T-helper 1 cell treated with Interleukin-12 subunit alpha and Interleukin-12 subunit beta and Interleukin-4 antibody, amounts not matched to agents 30 μg/mL and 1 μg/mL, for 36 hours (primary cell): ENCODE measurements at regions not wholly inside any gene's neighbourhood (a gene's known extent, or its start where the extent isn't known, plus 50 kb on each side); places are given as distances from the start of the nearest gene placed in this dataset.
"Not testable (repeated sequence)": the region's sequence is repeated elsewhere in the genome, so short reads cannot be mapped to it uniquely, and the experiment has no call there.

Source experiments
- H3K27ac Mint-ChIP-seq: one replicate; pipeline ENCODE4 v1.8.0; 2021; ENCODE audit warnings: mild to moderate bottlenecking, mixed read lengths
- H3K27me3 Mint-ChIP-seq: one replicate; pipeline ENCODE4 v1.8.0; 2021; ENCODE audit warnings: low read depth, mixed read lengths
- H3K36me3 Mint-ChIP-seq: one replicate; pipeline ENCODE4 v1.8.0; 2021; ENCODE audit warnings: low read depth, mixed read lengths
- H3K4me1 Mint-ChIP-seq: one replicate; pipeline ENCODE4 v1.8.0; 2021; ENCODE audit warnings: low read depth, mixed read lengths
- H3K4me3 Mint-ChIP-seq: one replicate; pipeline ENCODE4 v1.8.0; 2021; ENCODE audit warnings: mild to moderate bottlenecking, moderate library complexity, mixed read lengths
- H3K9me3 Mint-ChIP-seq: one replicate; pipeline ENCODE4 v1.8.0; 2021; ENCODE audit warnings: mixed read lengths

- Mint-ChIP-seq H3K4me3 (no peak overlapping the region), H3K9me3 (no peaks in the 10 kb centered on the region), H3K36me3 (no peaks in the 10 kb centered on the region), H3K27me3 (no peaks in the 10 kb centered on the region), H3K4me1 (no peaks in the 10 kb centered on the region), H3K27ac (no peak overlapping the region)
Measured at GRCh38 chr22:47401592-47401898, 639.1 kb downstream of the TBC1D22A start.

GRCh38 chr22:47400701-47401591, 638.5 kb downstream of the TBC1D22A start:
- Mint-ChIP-seq H3K36me3 (no peaks in the 10 kb centered on the region), H3K4me1 (no peaks in the 10 kb centered on the region), H3K27ac (no peak overlapping the region), H3K27me3 (no peaks in the 10 kb centered on the region), H3K9me3 (no peaks in the 10 kb centered on the region), H3K4me3 (no peak overlapping the region)

GRCh38 chr22:47400131-47400530, 637.7 kb downstream of the TBC1D22A start:
- H3K4me3 Mint-ChIP-seq, H3K27ac Mint-ChIP-seq, H3K27me3 Mint-ChIP-seq, H3K9me3 Mint-ChIP-seq, H3K4me1 Mint-ChIP-seq, H3K36me3 Mint-ChIP-seq: not testable (repeated sequence)

- H3K27ac Mint-ChIP-seq: no peak overlapping the region
- H3K36me3 Mint-ChIP-seq: no peaks in the 10 kb centered on the region
- no peaks in the 10 kb centered on the region for H3K4me1 Mint-ChIP-seq
- no peaks in the 10 kb centered on the region for H3K9me3 Mint-ChIP-seq
- no peak overlapping the region for H3K4me3 Mint-ChIP-seq
- no peaks in the 10 kb centered on the region for H3K27me3 Mint-ChIP-seq
Measured at GRCh38 chr22:47398921-47399790, 636.7 kb downstream of the TBC1D22A start.

GRCh38 chr22:47398491-47398890, 636.0 kb downstream of the TBC1D22A start:
- H3K36me3 Mint-ChIP-seq: no peaks in the 10 kb centered on the region
- H3K27ac Mint-ChIP-seq: no peak overlapping the region
- H3K9me3 Mint-ChIP-seq: no peaks in the 10 kb centered on the region
- no peaks in the 10 kb centered on the region for H3K27me3 Mint-ChIP-seq
- H3K4me1 Mint-ChIP-seq: no peaks in the 10 kb centered on the region
- no peak overlapping the region for H3K4me3 Mint-ChIP-seq

GRCh38 chr22:47397673-47398072, 635.2 kb downstream of the TBC1D22A start:
- no peaks in the 10 kb centered on the region for H3K4me1 Mint-ChIP-seq
- no peaks in the 10 kb centered on the region for H3K9me3 Mint-ChIP-seq
- H3K27ac Mint-ChIP-seq: no peak overlapping the region
- H3K27me3 Mint-ChIP-seq: no peaks in the 10 kb centered on the region
- H3K36me3 Mint-ChIP-seq: no peaks in the 10 kb centered on the region
- no peak overlapping the region for H3K4me3 Mint-ChIP-seq

GRCh38 chr22:47396515-47396914, 634.1 kb downstream of the TBC1D22A start:
- H3K27me3 Mint-ChIP-seq: no peaks in the 10 kb centered on the region
- no peaks in the 10 kb centered on the region for H3K36me3 Mint-ChIP-seq
- no peaks in the 10 kb centered on the region for H3K9me3 Mint-ChIP-seq
- H3K27ac Mint-ChIP-seq: no peak overlapping the region
- H3K4me1 Mint-ChIP-seq: no peaks in the 10 kb centered on the region
- H3K4me3 Mint-ChIP-seq: no peak overlapping the region

- Mint-ChIP-seq H3K4me1 (no peaks in the 10 kb centered on the region), H3K27ac (no peak overlapping the region), H3K4me3 (no peak overlapping the region), H3K9me3 (no peaks in the 10 kb centered on the region), H3K27me3 (no peaks in the 10 kb centered on the region), H3K36me3 (no peaks in the 10 kb centered on the region)
Measured at GRCh38 chr22:47396105-47396504, 633.7 kb downstream of the TBC1D22A start.

- Mint-ChIP-seq H3K9me3 (no peaks in the 10 kb centered on the region), H3K27me3 (no peaks in the 10 kb centered on the region), H3K4me3 (no peak overlapping the region), H3K4me1 (no peaks in the 10 kb centered on the region), H3K27ac (no peak overlapping the region), H3K36me3 (no peaks in the 10 kb centered on the region)
Measured at GRCh38 chr22:47395481-47395880, 633.0 kb downstream of the TBC1D22A start.

- Mint-ChIP-seq H3K4me1 (no peaks in the 10 kb centered on the region), H3K4me3 (no peak overlapping the region), H3K36me3 (no peaks in the 10 kb centered on the region), H3K27me3 (no peaks in the 10 kb centered on the region), H3K9me3 (no peaks in the 10 kb centered on the region), H3K27ac (no peak overlapping the region)
Measured at GRCh38 chr22:47394504-47395440, 632.3 kb downstream of the TBC1D22A start.

GRCh38 chr22:47393191-47393590, 630.7 kb downstream of the TBC1D22A start:
- Mint-ChIP-seq H3K27me3 (no peaks in the 10 kb centered on the region), H3K36me3 (no peaks in the 10 kb centered on the region), H3K27ac (no peak overlapping the region), H3K4me1 (no peaks in the 10 kb centered on the region), H3K4me3 (no peak overlapping the region), H3K9me3 (no peaks in the 10 kb centered on the region)

- no peaks in the 10 kb centered on the region for H3K4me1 Mint-ChIP-seq
- H3K36me3 Mint-ChIP-seq: no peaks in the 10 kb centered on the region
Measured at GRCh38 chr22:47392729-47393128, 630.3 kb downstream of the TBC1D22A start.

GRCh38 chr22:47392054-47392347, 629.6 kb downstream of the TBC1D22A start:
- Mint-ChIP-seq H3K27ac (no peak overlapping the region), H3K4me3 (no peak overlapping the region), H3K9me3 (no peaks in the 10 kb centered on the region), H3K4me1 (no peaks in the 10 kb centered on the region), H3K27me3 (no peaks in the 10 kb centered on the region), H3K36me3 (no peaks in the 10 kb centered on the region)

More at GRCh38 chr22:47392729-47393128, 630.3 kb downstream of the TBC1D22A start:
- Mint-ChIP-seq H3K4me3 (no peak overlapping the region), H3K9me3 (no peaks in the 10 kb centered on the region), H3K27ac (no peak overlapping the region), H3K27me3 (no peaks in the 10 kb centered on the region)
